CD4-positive, CD25-positive, alpha-beta regulatory T cell (primary cell): ENCODE measurements at regions not wholly inside any gene's neighbourhood (a gene's known extent, or its start where the extent isn't known, plus 50 kb on each side); places are given as distances from the start of the nearest gene placed in this dataset.

Experiments
- ATAC-seq, 2 donors: fragments of 150-1000 bp; cut with Tn5 transposase; one replicate each; pipeline ENCODE4 v1.10.0; 2021; ENCODE audit warnings: low read depth in 2 of 2, moderate number of reproducible peaks in 2 of 2, moderate library complexity in 1 of 2
- DNase-seq, 3 donors: peaks; one replicate each; pipeline versions ENCODE4 v3.0.0 to v3.0.0-alpha.2; 2012 to 2022; ENCODE audit warnings: mixed read lengths in 1 of 3
- H3K27ac ChIP-seq: one replicate; pipeline ENCODE4 v1.7.0; 2013; ENCODE audit warnings: mild to moderate bottlenecking, low read length; ENCODE audit not compliant: insufficient read depth, poor library complexity, severe bottlenecking
- H3K27me3 ChIP-seq: one replicate; pipeline ENCODE4 v1.7.0; 2013; ENCODE audit warnings: low read length; ENCODE audit not compliant: control insufficient read depth, insufficient read depth
- H3K36me3 ChIP-seq: one replicate; pipeline ENCODE4 v1.7.0; 2013; ENCODE audit warnings: mild to moderate bottlenecking, low read length, moderate library complexity; ENCODE audit not compliant: control insufficient read depth, insufficient read depth
- H3K4me1 ChIP-seq: 2 replicates; pipeline ENCODE4 v1.7.0; 2013; ENCODE audit warnings: mild to moderate bottlenecking, low read length; ENCODE audit not compliant: insufficient read depth, control insufficient read depth, poor library complexity, severe bottlenecking
- H3K4me3 ChIP-seq: one replicate; pipeline ENCODE4 v1.7.0; 2013; ENCODE audit warnings: low read depth, mild to moderate bottlenecking, low read length, moderate library complexity
- H3K9me3 ChIP-seq, 2 experiments: 1 replicate in 1 of 2; 2 replicates in 1 of 2; pipeline ENCODE4 v1.7.0; 2013; ENCODE audit warnings: low read length in 2 of 2, mild to moderate bottlenecking in 1 of 2, moderate library complexity in 1 of 2; ENCODE audit not compliant: control insufficient read depth in 2 of 2
- H3K27ac Mint-ChIP-seq, 3 donors: one replicate each; pipeline ENCODE4 v1.8.0; 2020 to 2022; ENCODE audit warnings: mild to moderate bottlenecking in 3 of 3, mixed read lengths in 3 of 3, moderate library complexity in 2 of 3
- H3K27me3 Mint-ChIP-seq: one replicate; pipeline ENCODE4 v1.8.0; 2022; ENCODE audit warnings: mild to moderate bottlenecking, mixed read lengths
- H3K36me3 Mint-ChIP-seq: one replicate; pipeline ENCODE4 v1.8.0; 2020; ENCODE audit warnings: mixed read lengths
- H3K4me1 Mint-ChIP-seq, 4 donors: one replicate each; pipeline ENCODE4 v1.8.0; 2020 to 2022; ENCODE audit warnings: mixed read lengths in 4 of 4, mild to moderate bottlenecking in 1 of 4
- H3K4me3 Mint-ChIP-seq, 4 donors: one replicate each; pipeline ENCODE4 v1.8.0; 2020 to 2022; ENCODE audit warnings: mild to moderate bottlenecking in 4 of 4, mixed read lengths in 4 of 4, moderate library complexity in 3 of 4
- H3K9me3 Mint-ChIP-seq, 7 donors: one replicate each; pipeline ENCODE4 v1.8.0; 2020 to 2022; ENCODE audit warnings: mixed read lengths in 7 of 7, mild to moderate bottlenecking in 3 of 7, moderate library complexity in 2 of 7

GRCh38 chr4:27602172-27602571, 741.5 kb downstream of the STIM2 start:
- H3K4me3 Mint-ChIP-seq = no peak overlapping the region
- H3K36me3 Mint-ChIP-seq = no peaks in the 10 kb centered on the region
- H3K27ac Mint-ChIP-seq = no peak overlapping the region
- H3K4me1 Mint-ChIP-seq = no peaks in the 10 kb centered on the region
- no peaks in the 10 kb centered on the region for H3K4me1 ChIP-seq
- no peak overlapping the region for H3K27ac ChIP-seq
- no peaks in the 10 kb centered on the region for H3K27me3 Mint-ChIP-seq
- H3K9me3 Mint-ChIP-seq = peaks cover 2 to 29% (median 5%) of the 10 kb centered on the region in 7 donors
- H3K36me3 ChIP-seq = no peaks in the 10 kb centered on the region
- H3K27me3 ChIP-seq = no peaks in the 10 kb centered on the region
- H3K4me3 ChIP-seq = no peak overlapping the region
- DNase-seq (no peak), ATAC-seq (no peak)
- no peaks in the 10 kb centered on the region for H3K9me3 ChIP-seq

- Mint-ChIP-seq H3K4me3 (no peak overlapping the region), H3K9me3 (peaks cover 3 to 23% (median 4%) of the 10 kb centered on the region in 7 donors)
Measured at GRCh38 chr4:27604692-27605091, 744.1 kb downstream of the STIM2 start.

GRCh38 chr4:27616166-27616565, 755.5 kb downstream of the STIM2 start:
- Mint-ChIP-seq H3K27me3 (no peaks in the 10 kb centered on the region), H3K4me1 (no peaks in the 10 kb centered on the region), H3K36me3 (no peaks in the 10 kb centered on the region)

More at GRCh38 chr4:27604692-27605091, 744.1 kb downstream of the STIM2 start:
- no peaks in the 10 kb centered on the region for H3K36me3 ChIP-seq
- H3K9me3 ChIP-seq = no peaks in the 10 kb centered on the region
- Mint-ChIP-seq H3K27me3 (no peaks in the 10 kb centered on the region), H3K27ac (no peak overlapping the region), H3K36me3 (no peaks in the 10 kb centered on the region), H3K4me1 (no peaks in the 10 kb centered on the region)
- H3K27me3 ChIP-seq = no peaks in the 10 kb centered on the region
- DNase-seq (no peak), ATAC-seq (no peak)
- H3K27ac ChIP-seq = no peak overlapping the region
- H3K4me3 ChIP-seq = no peak overlapping the region
- H3K4me1 ChIP-seq = no peaks in the 10 kb centered on the region

GRCh38 chr4:27619435-27619834, 758.8 kb downstream of the STIM2 start:
- ATAC-seq (no peak), DNase-seq (no peak)
- H3K27ac Mint-ChIP-seq = no peak overlapping the region
- peak overlapping the region in 1 of 4 donors; percentile 59 for H3K4me3 Mint-ChIP-seq
- no peak overlapping the region for H3K27ac ChIP-seq
- H3K9me3 Mint-ChIP-seq = peaks cover 0 to 13% (median 2%) of the 10 kb centered on the region in 7 donors
- no peaks in the 10 kb centered on the region for H3K27me3 Mint-ChIP-seq
- H3K9me3 ChIP-seq = no peaks in the 10 kb centered on the region
- no peaks in the 10 kb centered on the region for H3K4me1 ChIP-seq
- H3K27me3 ChIP-seq = no peaks in the 10 kb centered on the region
- H3K4me3 ChIP-seq = no peak overlapping the region
- H3K4me1 Mint-ChIP-seq = no peaks in the 10 kb centered on the region
- no peaks in the 10 kb centered on the region for H3K36me3 ChIP-seq
- H3K36me3 Mint-ChIP-seq = no peaks in the 10 kb centered on the region

More at GRCh38 chr4:27616166-27616565, 755.5 kb downstream of the STIM2 start:
- Histone ChIP-seq H3K27me3 (no peaks in the 10 kb centered on the region), H3K4me1 (no peaks in the 10 kb centered on the region), H3K36me3 (no peaks in the 10 kb centered on the region), H3K27ac (no peak overlapping the region), H3K9me3 (no peaks in the 10 kb centered on the region), H3K4me3 (no peak overlapping the region)
- DNase-seq = no peak
- no peak for ATAC-seq
- Mint-ChIP-seq H3K4me3 (no peak overlapping the region), H3K9me3 (peaks cover 0 to 14% (median 3%) of the 10 kb centered on the region in 7 donors), H3K27ac (no peak overlapping the region)

- H3K27ac ChIP-seq = no peak overlapping the region
- H3K4me1 ChIP-seq = no peaks in the 10 kb centered on the region
- Mint-ChIP-seq H3K4me3 (no peak overlapping the region), H3K36me3 (no peaks in the 10 kb centered on the region), H3K27me3 (no peaks in the 10 kb centered on the region), H3K9me3 (peaks cover 0 to 13% (median 2%) of the 10 kb centered on the region in 7 donors), H3K4me1 (no peaks in the 10 kb centered on the region), H3K27ac (no peak overlapping the region)
- ATAC-seq = no peak
- no peak for DNase-seq
- H3K36me3 ChIP-seq = no peaks in the 10 kb centered on the region
- no peak overlapping the region for H3K4me3 ChIP-seq
- H3K27me3 ChIP-seq = no peaks in the 10 kb centered on the region
- no peaks in the 10 kb centered on the region for H3K9me3 ChIP-seq
Measured at GRCh38 chr4:27620886-27621285, 760.2 kb downstream of the STIM2 start.

GRCh38 chr4:27624749-27625148, 764.1 kb downstream of the STIM2 start:
- DNase-seq = no peak
- H3K27ac ChIP-seq = no peak overlapping the region
- no peaks in the 10 kb centered on the region for H3K4me1 ChIP-seq
- Mint-ChIP-seq H3K9me3 (peaks cover 2 to 13% (median 4%) of the 10 kb centered on the region in 7 donors), H3K4me1 (no peaks in the 10 kb centered on the region), H3K27me3 (no peaks in the 10 kb centered on the region), H3K4me3 (no peak overlapping the region), H3K36me3 (no peaks in the 10 kb centered on the region), H3K27ac (no peak overlapping the region)
- no peaks in the 10 kb centered on the region for H3K27me3 ChIP-seq
- no peak overlapping the region for H3K4me3 ChIP-seq
- no peaks in the 10 kb centered on the region for H3K9me3 ChIP-seq
- ATAC-seq = no peak
- no peaks in the 10 kb centered on the region for H3K36me3 ChIP-seq

- no peak overlapping the region for H3K27ac ChIP-seq
- no peaks in the 10 kb centered on the region for H3K27me3 Mint-ChIP-seq
- no peaks in the 10 kb centered on the region for H3K36me3 ChIP-seq
- H3K4me3 ChIP-seq = no peak overlapping the region
- H3K9me3 Mint-ChIP-seq = peaks cover 0 to 8% (median 0%) of the 10 kb centered on the region in 7 donors
- DNase-seq (no peak), ATAC-seq (no peak)
- no peaks in the 10 kb centered on the region for H3K27me3 ChIP-seq
- H3K4me1 ChIP-seq = no peaks in the 10 kb centered on the region
- no peak overlapping the region for H3K4me3 Mint-ChIP-seq
- H3K27ac Mint-ChIP-seq = no peak overlapping the region
- no peaks in the 10 kb centered on the region for H3K36me3 Mint-ChIP-seq
- H3K9me3 ChIP-seq = no peaks in the 10 kb centered on the region
- H3K4me1 Mint-ChIP-seq = no peaks in the 10 kb centered on the region
Measured at GRCh38 chr4:27628609-27629008, 768.0 kb downstream of the STIM2 start.

- DNase-seq (no peak), ATAC-seq (no peak)
- H3K4me3 ChIP-seq = no peak overlapping the region
- H3K27ac ChIP-seq = no peak overlapping the region
- H3K9me3 ChIP-seq = no peaks in the 10 kb centered on the region
- H3K4me1 Mint-ChIP-seq = no peaks in the 10 kb centered on the region
- H3K4me3 Mint-ChIP-seq = no peak overlapping the region
- no peak overlapping the region for H3K27ac Mint-ChIP-seq
- H3K27me3 Mint-ChIP-seq = no peaks in the 10 kb centered on the region
- no peaks in the 10 kb centered on the region for H3K36me3 ChIP-seq
- H3K27me3 ChIP-seq = no peaks in the 10 kb centered on the region
- no peaks in the 10 kb centered on the region for H3K4me1 ChIP-seq
- H3K36me3 Mint-ChIP-seq = no peaks in the 10 kb centered on the region
- H3K9me3 Mint-ChIP-seq = peaks cover 0 to 8% (median 0%) of the 10 kb centered on the region in 7 donors
Measured at GRCh38 chr4:27629532-27630225, 769.0 kb downstream of the STIM2 start.
